ENCODE measurements at regions not wholly inside any gene's neighbourhood (a gene's known extent, or its start where the extent isn't known, plus 50 kb on each side); places are given as distances from the start of the nearest gene placed in this dataset.

- no peaks in the 10 kb centered on the region for H3K27me3 Mint-ChIP-seq
- no peaks in the 10 kb centered on the region for H3K36me3 Mint-ChIP-seq (ENCODE audit: low read depth)
- H3K4me3 Mint-ChIP-seq, result no peak overlapping the region
- no peaks in the 10 kb centered on the region for H3K4me1 Mint-ChIP-seq (ENCODE audit: low read depth)
- H3K27ac Mint-ChIP-seq, result no peak overlapping the region
- no peaks in the 10 kb centered on the region for H3K9me3 Mint-ChIP-seq
Observed at GRCh38 chr12:90111791-90112580, 403.3 kb upstream of the ATP2B1 start.

GRCh38 chr12:90106568-90106967 is 397.9 kb upstream of the ATP2B1 start:
- no peaks in the 10 kb centered on the region for H3K36me3 Mint-ChIP-seq (ENCODE audit: low read depth)
- no peak overlapping the region for H3K27ac Mint-ChIP-seq
- no peak overlapping the region for H3K4me3 Mint-ChIP-seq
- H3K4me1 Mint-ChIP-seq (ENCODE audit: low read depth), result peaks cover 7% of the 10 kb centered on the region
- H3K9me3 Mint-ChIP-seq, result no peaks in the 10 kb centered on the region
- H3K27me3 Mint-ChIP-seq, result no peaks in the 10 kb centered on the region

- Mint-ChIP-seq H3K36me3 (ENCODE audit: low read depth) (no peaks in the 10 kb centered on the region), H3K27me3 (no peaks in the 10 kb centered on the region), H3K4me1 (ENCODE audit: low read depth) (peaks cover 16% of the 10 kb centered on the region), H3K27ac (peak overlapping the region; percentile 57), H3K9me3 (no peaks in the 10 kb centered on the region), H3K4me3 (peak overlapping the region; percentile 39)
Observed at GRCh38 chr12:90102957-90103652, 394.5 kb upstream of the ATP2B1 start.

- Mint-ChIP-seq H3K4me3 (no peak overlapping the region), H3K27me3 (no peaks in the 10 kb centered on the region), H3K36me3 (ENCODE audit: low read depth) (no peaks in the 10 kb centered on the region), H3K27ac (no peak overlapping the region), H3K9me3 (no peaks in the 10 kb centered on the region), H3K4me1 (ENCODE audit: low read depth) (peaks cover 20% of the 10 kb centered on the region)
Observed at GRCh38 chr12:90100579-90100978, 391.9 kb upstream of the ATP2B1 start.

- no peak overlapping the region for H3K4me3 Mint-ChIP-seq
- H3K27me3 Mint-ChIP-seq, result no peaks in the 10 kb centered on the region
- no peaks in the 10 kb centered on the region for H3K36me3 Mint-ChIP-seq (ENCODE audit: low read depth)
- H3K9me3 Mint-ChIP-seq, result no peaks in the 10 kb centered on the region
- no peak overlapping the region for H3K27ac Mint-ChIP-seq
- H3K4me1 Mint-ChIP-seq (ENCODE audit: low read depth), result peaks cover 20% of the 10 kb centered on the region
Observed at GRCh38 chr12:90099288-90099687, 390.6 kb upstream of the ATP2B1 start.

GRCh38 chr12:90098132-90098779 is 389.6 kb upstream of the ATP2B1 start:
- no peak overlapping the region for H3K4me3 Mint-ChIP-seq
- H3K36me3 Mint-ChIP-seq (ENCODE audit: low read depth), result no peaks in the 10 kb centered on the region
- no peaks in the 10 kb centered on the region for H3K9me3 Mint-ChIP-seq
- no peak overlapping the region for H3K27ac Mint-ChIP-seq
- H3K27me3 Mint-ChIP-seq, result no peaks in the 10 kb centered on the region
- peaks cover 20% of the 10 kb centered on the region for H3K4me1 Mint-ChIP-seq (ENCODE audit: low read depth)

- no peak overlapping the region for H3K4me3 Mint-ChIP-seq
- H3K36me3 Mint-ChIP-seq (ENCODE audit: low read depth), result no peaks in the 10 kb centered on the region
- H3K27me3 Mint-ChIP-seq, result no peaks in the 10 kb centered on the region
- H3K27ac Mint-ChIP-seq, result no peak overlapping the region
- no peaks in the 10 kb centered on the region for H3K9me3 Mint-ChIP-seq
- peaks cover 19% of the 10 kb centered on the region for H3K4me1 Mint-ChIP-seq (ENCODE audit: low read depth)
Observed at GRCh38 chr12:90091809-90092208, 383.2 kb upstream of the ATP2B1 start.

- Mint-ChIP-seq H3K9me3 (no peaks in the 10 kb centered on the region), H3K4me3 (no peak overlapping the region), H3K4me1 (ENCODE audit: low read depth) (peaks cover 23% of the 10 kb centered on the region), H3K36me3 (ENCODE audit: low read depth) (no peaks in the 10 kb centered on the region), H3K27me3 (no peaks in the 10 kb centered on the region), H3K27ac (no peak overlapping the region)
Observed at GRCh38 chr12:90090929-90091651, 382.5 kb upstream of the ATP2B1 start.

- H3K4me1 Mint-ChIP-seq (ENCODE audit: low read depth), result peaks cover 24% of the 10 kb centered on the region
- no peaks in the 10 kb centered on the region for H3K9me3 Mint-ChIP-seq
- no peak overlapping the region for H3K27ac Mint-ChIP-seq
- H3K4me3 Mint-ChIP-seq, result no peak overlapping the region
- H3K27me3 Mint-ChIP-seq, result no peaks in the 10 kb centered on the region
- no peaks in the 10 kb centered on the region for H3K36me3 Mint-ChIP-seq (ENCODE audit: low read depth)
Observed at GRCh38 chr12:90086281-90086680, 377.6 kb upstream of the ATP2B1 start.

GRCh38 chr12:90085494-90086274 is 377.0 kb upstream of the ATP2B1 start:
- Mint-ChIP-seq H3K4me3 (no peak overlapping the region), H3K9me3 (no peaks in the 10 kb centered on the region), H3K4me1 (ENCODE audit: low read depth) (peaks cover 18% of the 10 kb centered on the region), H3K27me3 (no peaks in the 10 kb centered on the region), H3K36me3 (ENCODE audit: low read depth) (no peaks in the 10 kb centered on the region), H3K27ac (peak overlapping the region; percentile 39)

GRCh38 chr12:90084018-90084417 is 375.4 kb upstream of the ATP2B1 start:
- Mint-ChIP-seq H3K9me3 (no peaks in the 10 kb centered on the region), H3K27ac (no peak overlapping the region), H3K36me3 (ENCODE audit: low read depth) (no peaks in the 10 kb centered on the region), H3K27me3 (peaks cover under 1% of the 10 kb centered on the region), H3K4me1 (ENCODE audit: low read depth) (peaks cover 13% of the 10 kb centered on the region), H3K4me3 (no peak overlapping the region)

GRCh38 chr12:90080616-90081015 is 372.0 kb upstream of the ATP2B1 start:
- Mint-ChIP-seq H3K27me3 (peaks cover 4% of the 10 kb centered on the region), H3K4me3 (no peak overlapping the region), H3K4me1 (ENCODE audit: low read depth) (peaks cover 29% of the 10 kb centered on the region), H3K9me3 (no peaks in the 10 kb centered on the region), H3K27ac (no peak overlapping the region), H3K36me3 (ENCODE audit: low read depth) (no peaks in the 10 kb centered on the region)

- H3K27me3 Mint-ChIP-seq, result peaks cover 4% of the 10 kb centered on the region
- peaks cover 28% of the 10 kb centered on the region for H3K4me1 Mint-ChIP-seq (ENCODE audit: low read depth)
- no peaks in the 10 kb centered on the region for H3K36me3 Mint-ChIP-seq (ENCODE audit: low read depth)
- H3K27ac Mint-ChIP-seq, result no peak overlapping the region
- no peaks in the 10 kb centered on the region for H3K9me3 Mint-ChIP-seq
- H3K4me3 Mint-ChIP-seq, result no peak overlapping the region
Observed at GRCh38 chr12:90079529-90080210, 371.0 kb upstream of the ATP2B1 start.

- Mint-ChIP-seq H3K9me3 (peaks cover 3% of the 10 kb centered on the region), H3K4me1 (ENCODE audit: low read depth) (peaks cover 28% of the 10 kb centered on the region), H3K4me3 (no peak overlapping the region), H3K27ac (no peak overlapping the region), H3K27me3 (peaks cover 7% of the 10 kb centered on the region), H3K36me3 (ENCODE audit: low read depth) (no peaks in the 10 kb centered on the region)
Observed at GRCh38 chr12:90078344-90078743, 369.7 kb upstream of the ATP2B1 start.
